Activated naive CD4-positive, alpha-beta T cell treated with anti-CD3 and anti-CD28 coated beads, Interleukin-2, amount 10 ng/mL, durations not matched to agents 7 days and 5 days (primary cell): ENCODE measurements at regions not wholly inside any gene's neighbourhood (a gene's known extent, or its start where the extent isn't known, plus 50 kb on each side); places are given as distances from the start of the nearest gene placed in this dataset.
"Not testable (repeated sequence)": the region's sequence is repeated elsewhere in the genome, so short reads cannot be mapped to it uniquely, and the experiment has no call there.

Source experiments
- CTCF ChIA-PET: fragments of 350-600 bp; sonication (Branson Sonifier 250); formaldehyde crosslinking; loops from one replicate; lab custom pipeline; 2021; ENCODE audit warnings: antibody characterized with exemption; lab: Charles Lee
- DNase-seq: peaks from one replicate; pipeline ENCODE4 v3.0.0-alpha.2; 2020
- H3K27ac Mint-ChIP-seq: one replicate; pipeline ENCODE4 v1.8.0; 2021; ENCODE audit warnings: mild to moderate bottlenecking, moderate library complexity, mixed read lengths
- H3K27me3 Mint-ChIP-seq: one replicate; pipeline ENCODE4 v1.8.0; 2021; ENCODE audit warnings: mild to moderate bottlenecking, mixed read lengths
- H3K36me3 Mint-ChIP-seq: one replicate; pipeline ENCODE4 v1.8.0; 2021; ENCODE audit warnings: mixed read lengths
- H3K4me1 Mint-ChIP-seq: one replicate; pipeline ENCODE4 v1.8.0; 2021; ENCODE audit warnings: mixed read lengths
- H3K4me3 Mint-ChIP-seq: one replicate; pipeline ENCODE4 v1.8.0; 2021; ENCODE audit warnings: mild to moderate bottlenecking, moderate library complexity, mixed read lengths
- H3K9me3 Mint-ChIP-seq: one replicate; pipeline ENCODE4 v1.8.0; 2021; ENCODE audit warnings: mixed read lengths

- no peaks in the 10 kb centered on the region for H3K4me1 Mint-ChIP-seq
- no peak overlapping the region for H3K4me3 Mint-ChIP-seq
- CTCF ChIA-PET: no interaction called here
- H3K9me3 Mint-ChIP-seq: no peaks in the 10 kb centered on the region
- no peak for DNase-seq
- no peak overlapping the region for H3K27ac Mint-ChIP-seq
- no peaks in the 10 kb centered on the region for H3K36me3 Mint-ChIP-seq
- H3K27me3 Mint-ChIP-seq: peaks cover 18% of the 10 kb centered on the region
Observed at GRCh38 chr17:62322313-62322712, 58.0 kb upstream of the EFCAB3 start.

GRCh38 chr17:62321451-62321850, 58.9 kb upstream of the EFCAB3 start:
- peaks cover 18% of the 10 kb centered on the region for H3K27me3 Mint-ChIP-seq
- no peak overlapping the region for H3K4me3 Mint-ChIP-seq
- CTCF ChIA-PET: no interaction called here
- DNase-seq: no peak
- H3K9me3 Mint-ChIP-seq: no peaks in the 10 kb centered on the region
- H3K36me3 Mint-ChIP-seq: no peaks in the 10 kb centered on the region
- no peak overlapping the region for H3K27ac Mint-ChIP-seq
- no peaks in the 10 kb centered on the region for H3K4me1 Mint-ChIP-seq

DNA sequence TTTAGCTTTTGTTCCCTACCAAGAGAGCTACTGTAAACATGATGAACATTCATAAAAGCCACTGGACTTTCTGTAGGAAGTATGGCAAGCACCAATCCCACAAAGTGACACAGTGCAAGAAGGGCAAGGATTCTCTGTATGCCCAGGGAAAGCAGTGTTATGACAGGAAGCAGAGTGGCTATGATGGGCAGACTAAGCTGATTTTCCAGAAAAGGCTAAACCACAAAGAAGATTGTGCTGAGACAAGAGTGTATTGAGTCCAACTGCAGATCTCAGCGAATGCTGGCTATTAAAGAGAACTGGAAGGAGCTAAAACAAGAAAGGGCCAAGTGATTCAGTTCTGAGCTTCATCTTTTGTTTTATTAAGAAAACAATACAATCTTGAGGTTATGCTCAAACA, 60.5 kb upstream of the EFCAB3 start:
- no peak overlapping the region for H3K4me3 Mint-ChIP-seq
- no peaks in the 10 kb centered on the region for H3K4me1 Mint-ChIP-seq
- CTCF ChIA-PET: no interaction called here
- H3K27ac Mint-ChIP-seq: no peak overlapping the region
- H3K9me3 Mint-ChIP-seq: no peaks in the 10 kb centered on the region
- no peak for DNase-seq
- peaks cover 18% of the 10 kb centered on the region for H3K27me3 Mint-ChIP-seq
- H3K36me3 Mint-ChIP-seq: no peaks in the 10 kb centered on the region

GRCh38 chr17:62309396-62309795, 71.0 kb upstream of the EFCAB3 start:
- Mint-ChIP-seq H3K27me3 (peaks cover 21% of the 10 kb centered on the region), H3K4me3 (no peak overlapping the region), H3K4me1 (no peaks in the 10 kb centered on the region), H3K9me3 (no peaks in the 10 kb centered on the region), H3K27ac (no peak overlapping the region), H3K36me3 (no peaks in the 10 kb centered on the region)
- CTCF ChIA-PET: no interaction called here
- no peak for DNase-seq

DNA sequence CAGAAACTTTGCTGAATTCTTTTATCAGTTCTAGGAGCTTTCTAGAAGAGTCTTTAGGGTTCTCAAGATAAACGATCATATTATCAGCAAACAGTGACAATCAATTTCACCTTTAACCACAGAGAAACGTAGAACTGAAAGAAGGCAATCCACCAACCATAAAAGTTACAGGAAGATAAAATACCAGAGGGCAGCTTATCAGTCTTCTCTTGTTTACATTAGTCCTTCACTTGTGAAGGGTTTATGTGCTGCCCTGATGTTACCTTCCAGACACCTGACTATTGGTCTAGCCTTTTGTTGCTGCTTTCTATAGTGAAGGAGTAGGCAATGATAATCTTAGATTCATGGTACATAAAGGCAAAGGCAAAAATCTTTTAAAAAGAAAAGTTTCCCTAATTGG, 73.2 kb upstream of the EFCAB3 start:
- H3K27me3 Mint-ChIP-seq: peaks cover 19% of the 10 kb centered on the region
- H3K4me3 Mint-ChIP-seq: no peak overlapping the region
- CTCF ChIA-PET: no interaction called here
- H3K27ac Mint-ChIP-seq: no peak overlapping the region
- no peaks in the 10 kb centered on the region for H3K4me1 Mint-ChIP-seq
- H3K9me3 Mint-ChIP-seq: no peaks in the 10 kb centered on the region
- no peaks in the 10 kb centered on the region for H3K36me3 Mint-ChIP-seq
- DNase-seq: no peak

- DNase-seq: no peak
- Mint-ChIP-seq H3K27me3 (peaks cover 10% of the 10 kb centered on the region), H3K4me1 (no peaks in the 10 kb centered on the region), H3K4me3 (no peak overlapping the region), H3K27ac (no peak overlapping the region), H3K36me3 (no peaks in the 10 kb centered on the region), H3K9me3 (peaks cover 2% of the 10 kb centered on the region)
- CTCF ChIA-PET: no interaction called here
Observed at GRCh38 chr17:62303476-62303875, 76.9 kb upstream of the EFCAB3 start.

DNA sequence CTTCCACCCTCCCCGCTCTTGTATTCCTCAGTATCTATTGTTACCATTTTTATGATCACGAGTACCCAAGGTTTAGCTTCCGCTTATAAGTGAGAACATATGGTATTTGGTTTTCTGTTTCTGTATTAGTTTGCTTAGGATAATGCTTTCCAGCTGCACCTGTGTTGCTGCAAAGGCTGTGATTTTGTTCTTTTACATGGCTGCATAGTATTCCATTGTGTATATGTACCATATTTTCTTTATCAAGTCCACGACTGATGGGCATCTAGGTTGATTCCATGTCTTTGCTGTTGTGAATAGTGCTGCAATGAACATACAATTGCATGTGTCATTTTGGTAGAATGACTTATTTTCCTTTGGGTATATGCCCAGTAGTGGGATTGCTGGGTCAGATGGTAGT, 79.7 kb upstream of the EFCAB3 start:
- DNase-seq: no peak
- H3K36me3 Mint-ChIP-seq: no peaks in the 10 kb centered on the region
- CTCF ChIA-PET: no interaction called here
- peaks cover 2% of the 10 kb centered on the region for H3K9me3 Mint-ChIP-seq
- H3K27me3 Mint-ChIP-seq: no peaks in the 10 kb centered on the region
- H3K4me3 Mint-ChIP-seq: no peak overlapping the region
- no peak overlapping the region for H3K27ac Mint-ChIP-seq
- no peaks in the 10 kb centered on the region for H3K4me1 Mint-ChIP-seq

DNA sequence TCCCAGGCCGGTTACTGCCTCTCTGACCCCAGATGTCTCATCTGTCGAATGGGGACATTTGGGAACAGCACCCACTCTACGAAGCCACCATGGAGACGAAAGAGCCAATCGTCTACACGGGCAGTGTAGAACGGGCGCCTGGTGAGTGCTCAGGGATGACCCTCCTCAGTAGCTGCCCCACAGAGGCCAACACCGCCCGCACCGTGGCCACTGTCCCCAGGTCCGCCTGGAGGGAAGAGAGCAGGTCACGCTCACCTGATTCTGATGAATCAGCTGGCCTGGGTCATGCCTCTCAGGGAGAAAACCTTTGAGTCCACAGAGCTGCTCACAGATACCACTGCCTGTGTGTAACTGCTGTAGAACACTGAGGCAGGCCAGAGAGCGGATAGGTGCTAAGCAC, 105.1 kb upstream of the EFCAB3 start:
- not testable (repeated sequence) for H3K36me3 Mint-ChIP-seq, H3K4me1 Mint-ChIP-seq

GRCh38 chr17:62268361-62268760, 112.0 kb upstream of the EFCAB3 start:
- H3K4me1 Mint-ChIP-seq, DNase-seq, H3K4me3 Mint-ChIP-seq, H3K27me3 Mint-ChIP-seq, H3K36me3 Mint-ChIP-seq, H3K9me3 Mint-ChIP-seq, CTCF ChIA-PET, H3K27ac Mint-ChIP-seq: not testable (repeated sequence)

More for the DNA sequence above, 105.1 kb upstream of the EFCAB3 start:
- H3K4me3 Mint-ChIP-seq, CTCF ChIA-PET, H3K9me3 Mint-ChIP-seq, H3K27ac Mint-ChIP-seq, DNase-seq, H3K27me3 Mint-ChIP-seq: not testable (repeated sequence)

DNA sequence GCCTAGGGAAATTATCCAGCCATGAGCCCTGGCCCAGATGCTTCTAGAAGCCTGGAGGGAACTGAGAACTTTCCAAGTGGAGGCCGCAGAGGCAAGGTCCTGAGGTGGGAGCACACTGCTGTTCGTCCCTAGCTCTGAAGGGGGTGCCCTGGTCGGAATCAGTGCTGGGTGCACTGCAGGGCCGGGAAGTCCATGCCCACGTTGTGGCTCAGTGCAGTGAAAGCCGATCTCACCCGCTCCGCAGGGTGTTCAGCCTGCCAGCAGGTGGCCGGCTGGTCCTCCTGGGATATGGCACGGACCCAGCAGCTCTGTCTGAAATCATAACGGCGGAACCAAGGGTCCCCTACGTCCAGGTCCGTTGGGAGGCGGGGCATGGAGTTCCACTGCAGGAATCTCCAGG, 115.4 kb upstream of the EFCAB3 start:
- DNase-seq, H3K9me3 Mint-ChIP-seq, H3K4me1 Mint-ChIP-seq, H3K4me3 Mint-ChIP-seq, H3K27ac Mint-ChIP-seq, H3K36me3 Mint-ChIP-seq, H3K27me3 Mint-ChIP-seq, CTCF ChIA-PET: not testable (repeated sequence)

DNA sequence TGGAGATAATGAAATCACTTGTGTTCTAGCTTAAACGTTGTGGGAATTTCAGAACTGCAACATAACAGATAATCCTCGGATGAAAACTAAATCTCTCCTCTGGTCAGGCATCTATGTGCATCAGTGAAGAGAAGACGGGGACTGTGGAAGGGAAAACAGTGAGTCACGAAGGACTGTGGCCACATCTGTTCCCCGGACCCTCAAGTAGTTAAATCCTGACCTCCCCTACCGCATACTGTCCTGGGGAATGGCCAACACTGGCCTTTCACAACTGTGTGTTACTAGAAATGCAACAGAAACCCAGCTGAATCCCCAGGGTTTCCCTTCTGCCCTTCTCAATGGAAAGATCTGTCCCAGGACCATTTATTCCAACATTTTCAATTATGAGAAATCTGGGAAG, 124.6 kb upstream of the EFCAB3 start:
- H3K4me3 Mint-ChIP-seq, H3K27ac Mint-ChIP-seq: not testable (repeated sequence)

DNA sequence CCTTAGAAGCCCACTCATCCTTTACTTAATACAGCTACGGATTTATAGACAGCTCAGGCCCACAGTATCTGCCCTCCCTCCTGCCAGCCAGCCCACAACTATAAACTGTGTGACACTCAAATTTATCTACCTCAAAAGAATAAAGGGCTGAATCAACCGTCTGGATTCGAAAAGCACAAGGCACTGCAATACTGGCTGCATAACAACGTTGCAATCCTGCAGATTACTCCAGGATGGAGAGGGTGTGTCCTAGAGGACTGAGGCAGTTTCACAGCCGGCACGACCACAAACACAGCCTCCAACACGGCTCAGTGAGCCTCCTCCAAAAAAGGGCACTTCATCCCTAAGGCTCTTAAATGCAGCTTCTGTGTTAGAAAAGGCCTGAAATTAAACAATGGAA, 138.3 kb upstream of the EFCAB3 start:
- CTCF ChIA-PET, H3K9me3 Mint-ChIP-seq, H3K36me3 Mint-ChIP-seq, H3K4me3 Mint-ChIP-seq, H3K4me1 Mint-ChIP-seq, DNase-seq, H3K27ac Mint-ChIP-seq: not testable (repeated sequence)
- H3K27me3 Mint-ChIP-seq: peaks cover 15% of the 10 kb centered on the region

More for the DNA sequence above, 124.6 kb upstream of the EFCAB3 start:
- H3K9me3 Mint-ChIP-seq, DNase-seq, H3K36me3 Mint-ChIP-seq, CTCF ChIA-PET, H3K4me1 Mint-ChIP-seq, H3K27me3 Mint-ChIP-seq: not testable (repeated sequence)

GRCh38 chr17:62239569-62239968, 140.8 kb upstream of the EFCAB3 start:
- CTCF ChIA-PET, H3K27ac Mint-ChIP-seq, H3K36me3 Mint-ChIP-seq: not testable (repeated sequence)

DNA sequence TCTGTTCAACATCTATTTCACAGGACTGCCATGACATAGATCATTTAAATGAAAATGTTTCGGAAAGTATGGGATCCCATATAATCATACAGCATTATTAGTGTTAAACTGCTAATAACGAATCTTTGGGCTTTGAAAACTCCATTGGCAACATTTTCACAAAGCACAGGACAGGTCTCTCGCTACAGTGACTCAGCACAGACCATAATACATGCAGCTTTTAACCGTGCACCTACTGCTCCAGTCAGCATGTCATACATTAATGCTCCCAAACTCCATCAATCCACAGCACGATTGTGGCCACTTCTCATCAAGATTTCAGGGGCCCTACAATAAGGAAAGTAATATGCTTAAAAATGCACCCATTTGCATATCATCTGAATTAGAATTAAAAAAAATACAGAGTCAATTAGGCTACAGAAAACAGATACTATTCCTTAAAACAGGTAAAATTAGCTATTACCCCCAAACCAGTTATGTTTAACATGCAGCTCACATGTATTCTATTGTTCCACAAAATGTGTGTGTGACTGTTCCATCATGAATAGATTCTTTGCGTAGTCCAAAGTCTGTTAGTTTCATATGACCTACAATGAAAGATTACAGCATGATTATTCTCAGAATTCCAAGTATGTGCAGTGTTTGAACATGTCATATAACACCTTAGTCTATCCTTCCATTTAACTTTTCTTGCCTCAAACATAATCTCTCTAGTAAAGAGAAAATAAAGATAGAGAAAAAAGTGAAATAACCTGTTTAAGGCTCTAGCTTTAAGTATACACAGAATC, 141.6 kb upstream of the EFCAB3 start:
- H3K4me1 Mint-ChIP-seq, DNase-seq, H3K27ac Mint-ChIP-seq, H3K4me3 Mint-ChIP-seq, H3K36me3 Mint-ChIP-seq, H3K9me3 Mint-ChIP-seq: not testable (repeated sequence)
- H3K27me3 Mint-ChIP-seq: peaks cover 15% of the 10 kb centered on the region
- CTCF ChIA-PET: interaction anchor here (0.6 kb wide), 1 partner anchor 358 kb away, joined by 5 read pairs; no protein-coding TSS in a partner anchor

More at GRCh38 chr17:62239569-62239968, 140.8 kb upstream of the EFCAB3 start:
- not testable (repeated sequence) for H3K4me3 Mint-ChIP-seq, H3K9me3 Mint-ChIP-seq, DNase-seq, H3K4me1 Mint-ChIP-seq
- H3K27me3 Mint-ChIP-seq: peaks cover 15% of the 10 kb centered on the region

GRCh38 chr17:62233822-62234481, 146.4 kb upstream of the EFCAB3 start:
- H3K27me3 Mint-ChIP-seq, H3K4me3 Mint-ChIP-seq, H3K9me3 Mint-ChIP-seq, CTCF ChIA-PET, H3K27ac Mint-ChIP-seq, H3K36me3 Mint-ChIP-seq, H3K4me1 Mint-ChIP-seq, DNase-seq: not testable (repeated sequence)
